ENCODE measurements at regions not wholly inside any gene's neighbourhood (a gene's known extent, or its start where the extent isn't known, plus 50 kb on each side); places are given as distances from the start of the nearest gene placed in this dataset.

GRCh38 chr9:107759009-107759822 lies 269.6 kb upstream of the KLF4 start:
- no peak for DNase-seq

- no peak for DNase-seq
These were observed 266.5 kb upstream of the KLF4 start for GRCh38 chr9:107756091-107756490.

DNA sequence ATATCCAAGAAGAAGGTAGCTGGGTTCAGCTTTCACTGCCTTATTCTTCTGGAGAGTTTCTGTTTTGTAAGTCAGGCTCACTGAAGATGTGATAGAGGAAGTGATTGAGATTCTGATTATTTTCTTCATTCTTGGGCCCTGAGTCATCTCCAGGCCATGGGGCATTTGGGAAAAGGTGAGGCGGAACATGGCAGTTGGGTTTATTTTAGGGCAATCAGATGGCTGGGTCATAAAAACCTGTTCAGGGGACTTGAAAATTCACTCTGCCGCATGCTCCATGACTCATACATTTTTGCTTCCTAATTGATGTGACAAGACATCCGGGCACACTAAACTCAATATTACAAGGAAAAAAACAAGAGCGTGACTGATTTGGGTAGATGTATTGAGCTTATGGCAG lies 265.7 kb upstream of the KLF4 start:
- DNase-seq, result no peak

GRCh38 chr9:107751567-107752210 lies 262.1 kb upstream of the KLF4 start:
- no peak for DNase-seq

DNA sequence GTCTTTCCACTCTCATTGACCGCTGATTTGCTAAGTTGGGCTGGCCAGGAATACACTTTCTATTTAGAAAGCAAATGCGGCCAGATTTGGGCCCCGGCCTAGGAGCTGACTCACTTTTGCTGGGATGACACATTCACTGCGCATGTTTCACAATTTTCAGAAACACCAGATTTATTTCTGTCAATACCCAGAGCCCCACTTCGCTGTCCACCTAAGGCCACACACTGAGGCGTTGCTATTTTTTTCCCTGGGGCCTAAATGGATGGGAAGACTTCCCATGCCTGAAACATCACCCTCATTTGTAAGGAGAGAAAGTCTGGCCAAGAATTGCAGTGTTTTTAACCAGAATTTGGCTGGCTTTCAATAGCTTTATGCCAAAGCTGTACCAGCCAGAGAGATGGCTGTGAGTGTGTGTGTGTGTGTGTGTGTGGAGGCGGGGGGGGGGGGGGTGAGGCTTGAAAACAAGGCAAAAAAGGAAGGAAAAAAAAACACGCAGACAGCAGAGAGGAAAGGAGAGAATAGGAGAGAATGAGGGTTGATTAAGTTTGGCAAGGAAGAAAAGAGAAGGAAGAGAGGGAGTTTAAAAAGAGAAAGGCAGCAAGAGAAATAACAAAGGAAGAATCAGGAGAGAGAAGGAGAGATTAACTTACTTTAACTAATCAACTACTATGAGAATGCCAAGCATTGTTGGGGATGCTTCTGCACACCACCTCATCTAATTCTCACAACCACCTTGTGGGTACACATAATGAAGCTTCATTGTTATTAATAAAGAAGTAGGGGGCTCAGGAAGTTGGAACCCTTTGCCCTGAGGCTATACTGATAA lies 261.4 kb upstream of the KLF4 start:
- no peak for DNase-seq

DNA sequence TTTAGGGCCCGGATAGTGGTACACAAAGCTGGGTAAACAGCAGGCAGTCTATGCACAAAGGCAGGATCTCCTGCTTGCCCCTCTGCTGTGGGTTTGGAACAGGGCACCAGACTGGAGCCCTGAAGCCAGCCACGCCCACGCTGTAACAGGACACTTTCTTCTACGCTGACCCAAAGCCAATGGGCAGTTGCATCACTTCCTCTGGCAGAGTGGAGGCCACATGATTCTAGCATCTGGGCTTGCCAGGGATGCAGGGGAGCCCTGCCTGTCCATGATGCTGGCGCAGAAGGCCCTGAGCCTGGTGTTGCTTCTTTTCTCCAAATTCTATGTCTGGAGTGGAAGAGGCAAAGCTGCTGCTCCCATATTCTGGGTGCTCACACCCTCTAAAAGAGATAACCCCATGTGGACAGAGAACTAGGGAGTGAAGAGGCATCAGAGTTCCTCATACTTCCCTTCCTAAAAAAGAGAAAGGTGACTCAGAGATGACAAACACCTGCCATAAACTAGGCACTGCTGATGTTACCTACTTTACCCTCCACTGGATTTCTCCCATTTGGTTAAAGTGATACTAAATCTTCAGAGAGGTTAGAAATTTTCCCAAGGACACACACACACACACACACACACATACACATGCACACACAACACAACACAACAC lies 260.3 kb upstream of the KLF4 start:
- DNase-seq, result peak; percentile 21

DNA sequence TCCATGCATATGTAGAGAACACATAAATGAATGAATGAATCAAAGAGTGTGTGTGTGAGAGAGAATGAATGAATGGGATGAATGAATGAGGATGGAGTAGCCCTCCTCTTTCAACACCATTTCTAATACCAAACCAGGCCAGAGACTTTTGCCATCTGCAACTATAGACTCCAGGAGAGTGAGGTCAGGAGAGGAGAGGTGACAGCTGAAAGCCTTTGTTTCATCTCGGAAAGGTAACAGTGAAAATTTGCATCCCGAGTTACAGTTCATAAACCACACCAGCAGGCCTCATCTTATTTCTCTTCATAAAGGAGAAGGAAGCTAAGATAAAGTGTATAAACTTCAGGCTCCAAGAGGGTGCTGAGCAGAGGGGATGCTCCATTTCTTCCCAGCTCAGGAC lies 255.3 kb upstream of the KLF4 start:
- DNase-seq, result no peak

DNA sequence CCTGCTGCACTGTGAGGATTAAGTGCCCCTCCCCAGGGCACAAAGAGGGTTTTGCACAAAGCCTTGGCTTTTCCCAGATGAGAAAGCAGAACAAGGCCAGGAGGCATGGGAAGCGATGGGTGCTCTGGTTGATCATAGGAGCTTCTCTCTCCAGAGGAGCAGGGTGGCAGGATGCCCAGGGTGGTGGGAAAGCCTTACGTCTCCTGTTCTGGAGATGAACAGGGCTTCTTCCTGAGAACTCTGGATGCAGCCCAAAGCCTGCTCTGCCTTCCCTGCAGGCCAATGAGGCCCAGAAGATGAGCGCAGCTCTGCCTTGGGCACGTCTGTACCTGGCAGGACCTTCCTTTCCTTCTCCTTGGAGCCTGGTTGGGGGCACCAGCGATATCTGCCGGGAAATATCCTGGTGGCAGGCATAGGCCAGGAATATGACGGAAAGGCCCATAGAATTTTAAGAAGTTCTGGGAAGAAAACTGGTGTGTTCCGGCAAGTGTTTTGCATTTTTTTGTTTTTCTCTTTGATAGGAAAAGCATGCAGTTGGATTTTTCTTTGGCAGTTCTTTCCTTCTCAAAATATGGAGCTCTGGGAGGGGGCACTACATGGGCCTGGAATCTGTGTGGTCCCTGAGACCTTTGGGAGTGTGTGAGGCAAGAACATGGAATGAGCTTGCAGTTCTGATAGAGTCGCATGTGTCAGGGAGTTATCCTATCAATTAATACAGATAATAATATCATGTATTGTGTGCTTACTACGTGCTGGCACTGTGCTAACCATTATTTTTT lies 253.2 kb upstream of the KLF4 start:
- no peak for DNase-seq

DNA sequence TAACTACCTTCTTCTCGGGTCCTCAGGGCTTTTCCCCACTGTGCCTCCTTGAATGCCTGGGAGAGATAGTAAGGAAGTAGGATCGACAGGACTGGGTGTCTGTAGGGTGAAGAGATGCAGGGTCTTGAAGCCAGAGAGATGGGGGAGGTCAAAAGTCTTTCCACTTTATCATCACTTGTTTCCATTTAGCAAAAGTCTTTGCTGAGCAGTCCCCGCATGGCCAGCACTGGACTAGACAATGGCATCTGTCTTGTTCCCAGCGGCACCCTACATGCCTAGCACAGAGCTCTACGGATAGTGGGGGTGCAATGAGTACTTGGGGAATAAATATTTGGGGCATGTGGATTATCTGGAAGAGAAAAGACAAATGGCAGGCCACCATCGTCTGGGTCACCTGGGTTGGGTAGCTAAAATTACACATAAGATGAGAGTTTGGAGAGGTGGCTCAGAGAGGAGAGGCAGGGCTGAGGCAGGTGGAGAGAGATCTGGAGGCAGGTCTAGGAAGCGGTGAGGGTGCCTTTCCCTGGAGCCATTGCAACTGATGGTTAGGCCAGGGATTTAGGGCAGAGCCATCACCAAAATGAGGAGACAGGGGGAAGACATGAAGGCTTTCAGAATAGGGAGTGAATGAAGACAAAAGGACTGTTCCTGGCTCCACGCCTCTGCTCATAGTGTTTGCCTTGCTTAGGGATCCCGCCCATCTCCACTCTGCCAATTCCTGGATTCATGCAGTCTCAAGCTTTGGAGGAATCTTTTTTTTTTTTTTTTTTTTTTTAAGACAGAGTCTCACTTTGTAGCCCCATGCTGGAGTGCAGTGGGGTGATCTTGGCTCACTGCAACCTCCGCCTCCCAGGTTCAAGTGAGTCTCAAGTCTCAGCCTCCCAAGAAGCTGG lies 250.8 kb upstream of the KLF4 start:
- DNase-seq, result no peak

- no peak for DNase-seq
These were observed 250.1 kb upstream of the KLF4 start for GRCh38 chr9:107739601-107740082.

DNA sequence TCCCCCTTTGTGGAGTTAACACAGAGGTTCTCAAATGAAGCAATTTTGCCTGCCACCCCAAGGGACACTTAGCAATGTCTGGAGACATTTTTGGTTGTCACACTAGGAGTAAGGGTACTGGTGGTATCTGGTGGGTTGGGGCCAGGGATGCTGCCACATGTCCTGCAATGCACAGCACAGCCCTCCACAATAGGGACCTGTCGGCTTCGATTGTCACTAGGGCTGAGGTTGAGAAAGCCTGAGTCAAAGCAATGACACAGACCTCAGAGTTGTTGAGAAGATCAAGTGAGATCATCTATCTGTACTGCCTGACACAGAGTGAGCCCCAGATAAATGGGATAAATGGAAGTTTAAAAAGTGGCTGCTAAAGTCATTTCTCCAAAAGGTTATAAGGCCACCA lies 249.2 kb upstream of the KLF4 start:
- no peak for DNase-seq

- DNase-seq, result no peak
These were observed 248.6 kb upstream of the KLF4 start for GRCh38 chr9:107737987-107738743.

GRCh38 chr9:107737610-107737986 lies 248.0 kb upstream of the KLF4 start:
- DNase-seq, result no peak

DNA sequence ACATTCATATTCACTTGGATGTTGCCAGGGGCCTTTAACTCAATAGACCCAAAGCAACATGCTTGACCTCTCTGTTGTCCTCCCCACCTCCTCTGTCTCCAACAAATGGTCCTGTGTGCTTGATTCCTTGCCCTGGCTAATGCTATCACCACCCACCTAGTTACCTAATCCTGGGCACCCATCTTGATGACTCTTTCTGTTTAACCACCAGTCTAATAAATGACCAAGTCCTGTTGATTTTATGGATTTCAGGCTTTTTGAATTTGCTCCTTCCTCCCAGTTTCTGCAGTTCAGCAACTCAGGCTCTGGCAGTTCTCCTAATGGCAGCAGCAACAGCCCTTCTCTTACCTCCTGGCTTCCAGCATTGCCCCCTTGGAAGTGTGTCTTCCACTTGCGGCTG lies 246.3 kb upstream of the KLF4 start:
- DNase-seq, result no peak

DNA sequence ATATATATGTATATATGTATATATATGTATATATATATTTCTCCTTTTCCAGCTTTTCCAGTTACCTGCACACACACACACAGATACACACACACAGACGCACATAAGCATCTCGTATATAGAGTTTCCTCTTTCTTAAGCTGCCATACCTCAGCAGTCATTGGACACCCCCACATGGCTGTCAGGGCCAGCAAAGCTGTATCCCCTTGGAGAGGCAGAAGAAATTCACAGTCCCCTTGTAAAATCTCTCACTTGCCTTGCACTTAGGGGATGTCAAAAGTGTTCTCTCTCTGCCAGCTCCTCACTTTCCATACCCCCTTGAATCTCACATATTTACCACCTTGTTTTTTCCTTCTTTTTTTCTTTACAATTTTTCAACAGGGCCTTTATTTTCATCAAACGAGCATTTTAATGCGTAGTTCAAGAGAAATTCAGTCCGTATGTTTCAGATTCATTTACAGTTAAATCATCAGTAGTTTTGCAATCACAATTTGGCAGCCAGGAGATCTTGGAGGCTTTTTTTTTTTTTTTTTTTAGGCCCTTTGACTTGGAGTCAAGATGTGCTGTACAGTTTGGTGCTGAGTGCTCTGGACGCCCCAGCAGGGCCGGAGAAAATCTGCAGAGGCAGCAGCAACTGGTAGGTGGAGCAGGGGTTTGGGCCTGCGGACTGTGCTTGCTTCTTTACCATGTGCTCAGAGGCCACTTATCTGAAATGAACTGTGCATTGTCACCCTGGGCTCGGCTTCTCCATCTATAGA lies 244.9 kb upstream of the KLF4 start:
- DNase-seq, result no peak

- DNase-seq, result no peak
These were observed 243.9 kb upstream of the KLF4 start for GRCh38 chr9:107733523-107733894.

DNA sequence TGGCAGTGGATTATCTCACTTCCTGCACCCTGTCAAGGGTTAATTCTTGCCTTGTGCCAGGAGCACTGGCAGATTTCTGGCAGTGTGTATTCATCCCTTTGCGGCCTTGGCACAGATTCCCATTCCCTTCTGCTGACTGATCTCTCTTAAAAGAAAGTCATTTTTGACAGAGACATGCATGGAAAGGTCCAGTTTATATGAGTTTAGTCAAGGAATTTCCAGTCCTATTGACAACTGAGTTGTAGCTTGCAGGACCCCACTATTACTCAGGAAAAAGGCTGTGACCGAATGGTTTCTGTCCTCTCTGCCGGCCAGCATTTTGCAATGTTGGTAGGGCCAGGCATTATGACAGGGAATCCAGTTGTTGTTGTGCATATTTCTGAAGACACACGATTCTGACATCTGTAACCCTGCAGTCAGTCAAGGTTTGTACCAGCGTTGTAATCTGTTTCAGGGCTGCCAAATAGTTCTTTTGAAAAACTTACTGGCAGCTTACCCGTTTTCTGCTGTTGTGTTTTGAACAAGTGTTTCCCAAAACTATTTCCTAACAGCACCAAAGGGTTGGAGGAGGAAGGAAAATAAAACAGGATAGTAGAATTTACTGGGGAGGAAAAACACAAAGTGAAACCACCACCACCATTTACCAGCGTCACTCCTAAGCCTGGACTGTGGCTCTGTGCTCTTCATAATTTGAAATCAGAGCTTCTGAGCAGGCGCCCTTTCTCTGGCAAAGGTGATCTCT lies 243.4 kb upstream of the KLF4 start:
- no peak for DNase-seq

GRCh38 chr9:107731115-107731762 lies 241.7 kb upstream of the KLF4 start:
- DNase-seq, result no peak
